Stimulated activated CD4-positive, alpha-beta T cell treated with anti-CD3 and anti-CD28 coated beads, Interleukin-4, amount 100 ng/mL, for 1 hour (primary cell): ENCODE measurements at regions not wholly inside any gene's neighbourhood (a gene's known extent, or its start where the extent isn't known, plus 50 kb on each side); places are given as distances from the start of the nearest gene placed in this dataset.
"Not testable (repeated sequence)": the region's sequence is repeated elsewhere in the genome, so short reads cannot be mapped to it uniquely, and the experiment has no call there.

ENCODE experiments used
- DNase-seq: peaks from one replicate; pipeline ENCODE4 v3.0.0-alpha.2; 2020

- no peak for DNase-seq
Measured at GRCh38 chr9:110129425-110129824, 78.5 kb downstream of the C9orf152 start.

- DNase-seq: no peak
Measured at GRCh38 chr9:110130211-110130610, 77.7 kb downstream of the C9orf152 start.

GRCh38 chr9:110130791-110131416 lies 77.1 kb downstream of the C9orf152 start:
- DNase-seq: no peak

- no peak for DNase-seq
Measured at GRCh38 chr9:110131499-110131898, 76.5 kb downstream of the C9orf152 start.

- not testable (repeated sequence) for DNase-seq
Measured at GRCh38 chr9:110132531-110132930, 75.4 kb downstream of the C9orf152 start.

GRCh38 chr9:110133059-110133458 lies 74.9 kb downstream of the C9orf152 start:
- no peak for DNase-seq

GRCh38 chr9:110133608-110134210 lies 74.2 kb downstream of the C9orf152 start:
- DNase-seq: no peak

- no peak for DNase-seq
Measured at GRCh38 chr9:110135846-110136245, 72.1 kb downstream of the C9orf152 start.

- DNase-seq: no peak
Measured at GRCh38 chr9:110136802-110137201, 71.2 kb downstream of the C9orf152 start.

GRCh38 chr9:110140276-110140675 lies 67.7 kb downstream of the C9orf152 start:
- DNase-seq: no peak

- DNase-seq: no peak
Measured at GRCh38 chr9:110141227-110141793, 66.6 kb downstream of the C9orf152 start.

- no peak for DNase-seq
Measured at GRCh38 chr9:110142253-110142652, 65.7 kb downstream of the C9orf152 start.

- DNase-seq: no peak
Measured at GRCh38 chr9:110142868-110143481, 65.0 kb downstream of the C9orf152 start.

- DNase-seq: no peak
Measured at GRCh38 chr9:110143485-110143884, 64.5 kb downstream of the C9orf152 start.

- DNase-seq: no peak
Measured at GRCh38 chr9:110143950-110144545, 63.9 kb downstream of the C9orf152 start.

GRCh38 chr9:110146373-110146772 lies 61.6 kb downstream of the C9orf152 start:
- DNase-seq: no peak

- DNase-seq: peak; percentile 43
Measured at GRCh38 chr9:110148384-110148783, 59.6 kb downstream of the C9orf152 start.

GRCh38 chr9:110148891-110149290 lies 59.1 kb downstream of the C9orf152 start:
- no peak for DNase-seq
